Thyroid gland (tissue), 4 donors: ENCODE measurements at regions not wholly inside any gene's neighbourhood (a gene's known extent, or its start where the extent isn't known, plus 50 kb on each side); places are given as distances from the start of the nearest gene placed in this dataset.
"Not testable (repeated sequence)": the region's sequence is repeated elsewhere in the genome, so short reads cannot be mapped to it uniquely, and the experiment has no call there.

Experiments
- CTCF ChIP-seq, 6 experiments: fragments of 200-600 bp in 3 of 6; fragments of 450-650 bp in 3 of 6; sonication (generic) in 3 of 6; IDR thresholded peaks; one replicate each; pipeline ENCODE4 v1.5.1; 2016 to 2019; ENCODE audit warnings: antibody characterized with exemption in 6 of 6, mild to moderate bottlenecking in 2 of 6, inconsistent platforms in 1 of 6, moderate library complexity in 1 of 6
- POLR2A ChIP-seq, 2 donors: fragments of 450-650 bp; IDR thresholded peaks; one replicate each; pipeline ENCODE4 v1.6.1; 2017; ENCODE audit warnings: antibody characterized with exemption in 2 of 2, mild to moderate bottlenecking in 2 of 2, moderate library complexity in 1 of 2

GRCh38 chr2:132068407-132068806 lies 93.3 kb downstream of the ANKRD30BL start:
- not testable (repeated sequence) for TF ChIP-seq POLR2A, CTCF (IDR thresholded peaks at IDR 0.05)
